ENCODE measurements at regions not wholly inside any gene's neighbourhood (a gene's known extent, or its start where the extent isn't known, plus 50 kb on each side); places are given as distances from the start of the nearest gene placed in this dataset.

DNA sequence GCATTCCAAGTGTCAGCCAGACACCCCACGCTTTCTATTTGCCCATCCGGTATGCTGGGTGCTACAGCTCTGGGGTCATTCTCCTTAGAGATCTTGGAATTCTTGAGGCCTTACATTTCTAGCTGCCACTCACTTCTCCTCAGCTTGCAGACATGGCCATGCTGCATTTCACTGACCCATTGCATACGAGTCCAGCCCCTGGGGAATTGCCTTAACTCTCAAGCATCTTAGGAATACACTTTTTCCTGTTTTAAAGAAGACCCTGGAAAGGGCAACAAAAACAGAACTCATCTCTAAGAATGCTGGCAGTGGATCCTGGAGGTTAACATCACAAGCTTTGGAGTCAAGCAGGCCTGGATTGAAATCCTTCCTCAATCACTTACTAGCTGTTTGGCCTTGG is 122.0 kb upstream of the LNX1 start:
- DNase-seq (ENCODE audit: insufficient read length, low spot score) (no peak), FAIRE-seq (no peak)
- TF ChIP-seq, protein P1, sequence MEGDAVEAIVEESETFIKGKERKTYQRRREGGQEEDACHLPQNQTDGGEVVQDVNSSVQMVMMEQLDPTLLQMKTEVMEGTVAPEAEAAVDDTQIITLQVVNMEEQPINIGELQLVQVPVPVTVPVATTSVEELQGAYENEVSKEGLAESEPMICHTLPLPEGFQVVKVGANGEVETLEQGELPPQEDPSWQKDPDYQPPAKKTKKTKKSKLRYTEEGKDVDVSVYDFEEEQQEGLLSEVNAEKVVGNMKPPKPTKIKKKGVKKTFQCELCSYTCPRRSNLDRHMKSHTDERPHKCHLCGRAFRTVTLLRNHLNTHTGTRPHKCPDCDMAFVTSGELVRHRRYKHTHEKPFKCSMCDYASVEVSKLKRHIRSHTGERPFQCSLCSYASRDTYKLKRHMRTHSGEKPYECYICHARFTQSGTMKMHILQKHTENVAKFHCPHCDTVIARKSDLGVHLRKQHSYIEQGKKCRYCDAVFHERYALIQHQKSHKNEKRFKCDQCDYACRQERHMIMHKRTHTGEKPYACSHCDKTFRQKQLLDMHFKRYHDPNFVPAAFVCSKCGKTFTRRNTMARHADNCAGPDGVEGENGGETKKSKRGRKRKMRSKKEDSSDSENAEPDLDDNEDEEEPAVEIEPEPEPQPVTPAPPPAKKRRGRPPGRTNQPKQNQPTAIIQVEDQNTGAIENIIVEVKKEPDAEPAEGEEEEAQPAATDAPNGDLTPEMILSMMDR (IDR thresholded peaks at IDR 0.05; ENCODE audit: insufficient read depth, missing control alignments): no peak

- DNase-seq (ENCODE audit: insufficient read length, low spot score): no peak
- FAIRE-seq: no peak
- TF ChIP-seq, protein P1 (IDR thresholded peaks at IDR 0.05; ENCODE audit: insufficient read depth, missing control alignments): no peak
Observed at GRCh38 chr4:53712408-53713020, 121.2 kb upstream of the LNX1 start.

DNA sequence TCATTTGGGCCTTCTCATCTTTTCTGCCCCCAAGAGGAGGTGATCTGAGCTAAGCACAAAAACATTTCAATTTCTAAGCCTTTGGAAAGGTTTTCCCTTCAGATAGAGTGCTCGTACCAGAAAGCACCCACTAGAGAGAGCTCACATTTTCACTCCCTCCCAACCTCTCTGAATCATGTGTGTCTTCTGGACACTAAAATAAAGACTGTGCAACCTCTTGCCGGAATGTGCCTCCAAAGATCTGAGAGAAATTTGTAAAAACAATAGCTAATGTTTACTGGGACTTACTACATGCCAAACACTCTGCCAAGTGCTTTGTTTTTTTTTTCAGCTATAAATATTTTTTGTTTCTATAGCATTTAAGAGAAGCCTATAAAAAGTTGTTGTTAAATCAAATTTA is 120.6 kb upstream of the LNX1 start:
- DNase-seq (ENCODE audit: insufficient read length, low spot score) (no peak), FAIRE-seq (no peak)
- TF ChIP-seq, protein P1 (IDR thresholded peaks at IDR 0.05; ENCODE audit: insufficient read depth, missing control alignments): no peak

DNA sequence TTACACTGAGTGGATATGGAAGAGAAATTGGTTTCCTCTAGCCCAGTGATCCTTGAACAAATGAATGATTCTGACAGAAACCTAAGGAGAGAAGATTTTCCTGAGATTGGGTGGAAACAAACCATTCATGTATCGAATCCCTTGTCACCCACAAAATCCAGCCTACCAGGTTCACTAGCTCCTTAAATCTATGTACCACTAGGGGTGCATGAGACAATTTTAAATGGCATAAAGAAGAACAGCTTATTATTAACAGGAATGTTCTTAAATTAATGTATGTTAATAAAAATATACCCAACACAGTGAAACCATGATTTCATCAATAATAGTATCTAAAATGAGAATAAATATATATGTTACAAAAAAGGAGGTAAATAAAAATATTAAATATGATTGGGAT is 118.4 kb upstream of the LNX1 start:
- no peak for DNase-seq (ENCODE audit: insufficient read length, low spot score)
- TF ChIP-seq, protein P1 (IDR thresholded peaks at IDR 0.05; ENCODE audit: insufficient read depth, missing control alignments): no peak
- FAIRE-seq: no peak

DNA sequence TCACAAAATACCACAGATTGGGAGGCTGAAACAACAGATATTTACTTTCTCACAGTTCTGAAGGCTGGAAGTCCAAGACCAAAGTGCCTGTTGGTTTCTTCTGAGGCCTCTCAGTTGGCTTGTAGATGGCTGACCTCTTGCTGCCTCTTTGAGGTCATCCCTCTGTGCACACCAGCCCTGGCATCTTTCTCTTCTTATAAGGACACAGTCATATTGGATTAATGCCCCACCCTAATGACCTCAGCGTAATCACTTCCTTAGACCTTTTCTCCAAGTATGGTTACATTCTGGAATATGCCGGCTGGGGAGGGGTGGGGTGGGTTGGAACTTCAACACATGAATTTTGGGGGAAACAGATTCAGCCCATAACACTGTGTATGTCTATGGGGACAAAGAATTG is 116.2 kb upstream of the LNX1 start:
- TF ChIP-seq, protein P1 (IDR thresholded peaks at IDR 0.05; ENCODE audit: insufficient read depth, missing control alignments): no peak
- DNase-seq (ENCODE audit: insufficient read length, low spot score): no peak
- FAIRE-seq: no peak

GRCh38 chr4:53706422-53707032 is 115.2 kb upstream of the LNX1 start:
- no peak for FAIRE-seq
- TF ChIP-seq, protein P1 (IDR thresholded peaks at IDR 0.05; ENCODE audit: insufficient read depth, missing control alignments): peak; percentile 44

GRCh38 chr4:53705972-53706371 is 114.7 kb upstream of the LNX1 start:
- no peak for FAIRE-seq
- TF ChIP-seq, protein P1 (IDR thresholded peaks at IDR 0.05; ENCODE audit: insufficient read depth, missing control alignments): no peak
- DNase-seq (ENCODE audit: insufficient read length, low spot score): no peak

More at GRCh38 chr4:53706422-53707032, 115.2 kb upstream of the LNX1 start:
- no peak for DNase-seq (ENCODE audit: insufficient read length, low spot score)

All from D721Med (cell line).